GM12878 (cell line): ENCODE measurements at regions not wholly inside any gene's neighbourhood (a gene's known extent, or its start where the extent isn't known, plus 50 kb on each side); places are given as distances from the start of the nearest gene placed in this dataset.

Experiments
- IKZF2 ChIP-seq, 2 experiments: fragments of 450-650 bp; IDR thresholded peaks; 2 replicates each; pipeline ENCODE4 v1.6.1; 2017; ENCODE audit warnings: mild to moderate bottlenecking in 2 of 2, moderate library complexity in 2 of 2
- JUND ChIP-seq: IDR thresholded peaks from 2 replicates; pipeline ENCODE4 v1.6.1; 2012; ENCODE audit warnings: low read depth, mild to moderate bottlenecking, low read length, improper control_type of control experiment, moderate library complexity
- NFXL1 ChIP-seq: fragments of 450-650 bp; IDR thresholded peaks from 2 replicates; pipeline ENCODE4 v1.6.1; 2017; ENCODE audit warnings: antibody characterized with exemption, mild to moderate bottlenecking, borderline replicate concordance
- NFYB ChIP-seq: IDR thresholded peaks from 2 replicates; pipeline ENCODE4 v1.6.1; 2011; ENCODE audit warnings: low read depth, mild to moderate bottlenecking, low read length, improper control_type of control experiment, moderate library complexity; ENCODE audit not compliant: insufficient read depth
- RFX5 ChIP-seq: IDR thresholded peaks from 2 replicates; pipeline ENCODE4 v1.6.1; 2011; ENCODE audit warnings: low read depth, low read length, improper control_type of control experiment
- TF ChIP-seq, protein P1 (sequence below): fragments of 450-650 bp; formaldehyde crosslinking; IDR thresholded peaks from 2 replicates; pipeline ENCODE4 v1.5.0; 2022; ENCODE audit warnings: mild to moderate bottlenecking, missing genetic modification characterization
- TF ChIP-seq, protein P2 (sequence below): fragments of 450-650 bp; IDR thresholded peaks from 2 replicates; pipeline ENCODE4 v1.6.1; 2017; ENCODE audit warnings: borderline replicate concordance
- TF ChIP-seq, protein P3 (sequence below): IDR thresholded peaks from 2 replicates; pipeline ENCODE4 v1.6.1; 2012; ENCODE audit warnings: low read depth, low read length, improper control_type of control experiment

DNA sequence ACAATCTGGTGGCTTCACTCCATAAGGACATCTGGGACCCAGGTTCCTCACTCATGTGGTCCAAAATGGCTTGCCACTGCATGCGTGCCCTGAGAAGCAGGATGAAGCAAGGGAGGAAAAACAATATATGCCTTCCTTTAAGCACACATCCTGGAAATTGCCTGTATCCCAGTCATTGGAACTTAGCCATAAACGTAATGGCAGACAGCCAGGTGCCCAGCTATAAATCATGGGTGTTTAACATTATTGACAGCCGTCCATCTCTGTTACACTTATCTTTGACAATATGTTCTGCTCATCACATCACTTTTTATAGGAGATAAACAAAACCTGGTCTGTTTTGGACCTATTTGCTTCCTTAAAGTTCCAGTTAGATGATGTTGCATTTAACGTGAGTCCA is 181.0 kb downstream of the AASDH start (continued):
- TF ChIP-seq, protein P1, sequence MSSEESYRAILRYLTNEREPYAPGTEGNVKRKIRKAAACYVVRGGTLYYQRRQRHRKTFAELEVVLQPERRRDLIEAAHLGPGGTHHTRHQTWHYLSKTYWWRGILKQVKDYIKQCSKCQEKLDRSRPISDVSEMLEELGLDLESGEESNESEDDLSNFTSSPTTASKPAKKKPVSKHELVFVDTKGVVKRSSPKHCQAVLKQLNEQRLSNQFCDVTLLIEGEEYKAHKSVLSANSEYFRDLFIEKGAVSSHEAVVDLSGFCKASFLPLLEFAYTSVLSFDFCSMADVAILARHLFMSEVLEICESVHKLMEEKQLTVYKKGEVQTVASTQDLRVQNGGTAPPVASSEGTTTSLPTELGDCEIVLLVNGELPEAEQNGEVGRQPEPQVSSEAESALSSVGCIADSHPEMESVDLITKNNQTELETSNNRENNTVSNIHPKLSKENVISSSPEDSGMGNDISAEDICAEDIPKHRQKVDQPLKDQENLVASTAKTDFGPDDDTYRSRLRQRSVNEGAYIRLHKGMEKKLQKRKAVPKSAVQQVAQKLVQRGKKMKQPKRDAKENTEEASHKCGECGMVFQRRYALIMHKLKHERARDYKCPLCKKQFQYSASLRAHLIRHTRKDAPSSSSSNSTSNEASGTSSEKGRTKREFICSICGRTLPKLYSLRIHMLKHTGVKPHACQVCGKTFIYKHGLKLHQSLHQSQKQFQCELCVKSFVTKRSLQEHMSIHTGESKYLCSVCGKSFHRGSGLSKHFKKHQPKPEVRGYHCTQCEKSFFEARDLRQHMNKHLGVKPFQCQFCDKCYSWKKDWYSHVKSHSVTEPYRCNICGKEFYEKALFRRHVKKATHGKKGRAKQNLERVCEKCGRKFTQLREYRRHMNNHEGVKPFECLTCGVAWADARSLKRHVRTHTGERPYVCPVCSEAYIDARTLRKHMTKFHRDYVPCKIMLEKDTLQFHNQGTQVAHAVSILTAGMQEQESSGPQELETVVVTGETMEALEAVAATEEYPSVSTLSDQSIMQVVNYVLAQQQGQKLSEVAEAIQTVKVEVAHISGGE (CRISPR knock-in tag), result no peak
- TF ChIP-seq JUND (no peak), NFYB (no peak), IKZF2 (IDR thresholded peaks at IDR 0.05) (no peak), NFXL1 (no peak), RFX5 (no peak)
- TF ChIP-seq, protein P2, sequence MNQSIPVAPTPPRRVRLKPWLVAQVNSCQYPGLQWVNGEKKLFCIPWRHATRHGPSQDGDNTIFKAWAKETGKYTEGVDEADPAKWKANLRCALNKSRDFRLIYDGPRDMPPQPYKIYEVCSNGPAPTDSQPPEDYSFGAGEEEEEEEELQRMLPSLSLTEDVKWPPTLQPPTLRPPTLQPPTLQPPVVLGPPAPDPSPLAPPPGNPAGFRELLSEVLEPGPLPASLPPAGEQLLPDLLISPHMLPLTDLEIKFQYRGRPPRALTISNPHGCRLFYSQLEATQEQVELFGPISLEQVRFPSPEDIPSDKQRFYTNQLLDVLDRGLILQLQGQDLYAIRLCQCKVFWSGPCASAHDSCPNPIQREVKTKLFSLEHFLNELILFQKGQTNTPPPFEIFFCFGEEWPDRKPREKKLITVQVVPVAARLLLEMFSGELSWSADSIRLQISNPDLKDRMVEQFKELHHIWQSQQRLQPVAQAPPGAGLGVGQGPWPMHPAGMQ, result no peak
- TF ChIP-seq, protein P3, sequence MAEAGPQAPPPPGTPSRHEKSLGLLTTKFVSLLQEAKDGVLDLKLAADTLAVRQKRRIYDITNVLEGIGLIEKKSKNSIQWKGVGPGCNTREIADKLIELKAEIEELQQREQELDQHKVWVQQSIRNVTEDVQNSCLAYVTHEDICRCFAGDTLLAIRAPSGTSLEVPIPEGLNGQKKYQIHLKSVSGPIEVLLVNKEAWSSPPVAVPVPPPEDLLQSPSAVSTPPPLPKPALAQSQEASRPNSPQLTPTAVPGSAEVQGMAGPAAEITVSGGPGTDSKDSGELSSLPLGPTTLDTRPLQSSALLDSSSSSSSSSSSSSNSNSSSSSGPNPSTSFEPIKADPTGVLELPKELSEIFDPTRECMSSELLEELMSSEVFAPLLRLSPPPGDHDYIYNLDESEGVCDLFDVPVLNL, result no peak
